GM12878 (cell line): ENCODE measurements at regions not wholly inside any gene's neighbourhood (a gene's known extent, or its start where the extent isn't known, plus 50 kb on each side); places are given as distances from the start of the nearest gene placed in this dataset.

ENCODE experiments used
- ATAC-seq: fragments of 200-7000 bp; cut with Tn5 transposase; 3 replicates; pipeline ENCODE4 v1.9.1; 2020; ENCODE audit warnings: mild to moderate bottlenecking, moderate library complexity
- BruUV-seq: library from RNA; stranded (reverse); fragments of 400-500 nt; replicated peaks from 2 replicates; lab custom pipeline; 2021; lab: Mats Ljungman, UMichigan
- CTCF ChIA-PET: fragments of 300-600 bp; sonication (Branson Sonifier 250); formaldehyde crosslinking; extraction: SDS; loops from one replicate; lab custom pipeline; 2021; ENCODE audit warnings: inconsistent platforms; lab: Yijun Ruan, JAX
- POLR2A ChIA-PET: fragments of 350-600 bp; formaldehyde crosslinking; extraction: SDS; loops from one replicate; lab custom pipeline; 2021; ENCODE audit warnings: inconsistent platforms; lab: Charles Lee
- RAD21 ChIA-PET: fragments of 300-600 bp; sonication (Branson Sonifier 250); formaldehyde crosslinking; loops from one replicate; lab custom pipeline; 2023; ENCODE audit warnings: antibody characterized with exemption; ENCODE audit not compliant: unreplicated experiment; lab: Charles Lee
- SMC1A ChIA-PET: fragments of 300-600 bp; sonication (Branson Sonifier 250); formaldehyde crosslinking; loops from one replicate; lab custom pipeline; 2023; ENCODE audit not compliant: unreplicated experiment, uncharacterized antibody; lab: Charles Lee
- DNase-seq: peaks from one replicate; pipeline ENCODE4 v3.0.0-alpha.2; 2011; ENCODE audit warnings: low read depth, low spot score
- FAIRE-seq: peaks from 3 replicates; lab custom pipeline; 2011; peaks lifted over from hg19 to GRCh38; lab: Jason Lieb, UNC
- H2AFZ ChIP-seq: 2 replicates; pipeline ENCODE4 v1.6.0; 2011; ENCODE audit warnings: low read depth, low read length, control low read depth; ENCODE audit not compliant: control insufficient read depth
- H3K27ac ChIP-seq: 2 replicates; pipeline ENCODE4 v1.5.1; 2011; ENCODE audit warnings: control low read depth; ENCODE audit not compliant: control insufficient read depth, insufficient read depth
- H3K27me3 ChIP-seq, 2 experiments: replicated peaks in 1 of 2; 2 replicates each; pipeline versions ENCODE4 v1.6.0 to v1.6.1; 2011; ENCODE audit warnings: low read length in 1 of 2; ENCODE audit not compliant: control insufficient read depth in 2 of 2, insufficient read depth in 2 of 2
- H3K36me3 ChIP-seq, 2 experiments: 2 replicates each; pipeline ENCODE4 v1.5.1; 2011; ENCODE audit warnings: low read length in 1 of 2; ENCODE audit not compliant: control insufficient read depth in 2 of 2, insufficient read depth in 2 of 2
- H3K4me1 ChIP-seq: 2 replicates; pipeline ENCODE4 v1.6.1; 2011; ENCODE audit warnings: mild to moderate bottlenecking, low read length, moderate library complexity, mixed read lengths; ENCODE audit not compliant: control insufficient read depth, insufficient read depth
- H3K4me2 ChIP-seq: 2 replicates; pipeline ENCODE4 v1.6.0; 2011; ENCODE audit warnings: control low read depth; ENCODE audit not compliant: control insufficient read depth, insufficient read depth
- H3K4me3 ChIP-seq: fragments of 200-600 bp; sonication (generic); 2 replicates; pipeline ENCODE4 v1.5.1; 2016
- H3K79me2 ChIP-seq: 2 replicates; pipeline ENCODE4 v1.6.0; 2011; ENCODE audit warnings: low read length; ENCODE audit not compliant: control insufficient read depth, insufficient read depth
- H3K9ac ChIP-seq: 2 replicates; pipeline ENCODE4 v1.8.0; 2011; ENCODE audit warnings: low read length, control low read depth, mixed read lengths; ENCODE audit not compliant: control insufficient read depth, insufficient read depth
- H3K9me3 ChIP-seq: replicated peaks from 3 replicates; pipeline ENCODE4 v1.5.1; 2011; ENCODE audit warnings: mild to moderate bottlenecking, low read length; ENCODE audit not compliant: control insufficient read depth, insufficient read depth
- H4K20me1 ChIP-seq: 2 replicates; pipeline ENCODE4 v1.6.0; 2011; ENCODE audit not compliant: control insufficient read depth, insufficient read depth
- BCL11A ChIP-seq: IDR thresholded peaks from 2 replicates; pipeline ENCODE4 v1.6.1; 2011; ENCODE audit warnings: low read depth, low read length
- BCL3 ChIP-seq: IDR thresholded peaks from 2 replicates; pipeline ENCODE4 v1.6.1; 2011; ENCODE audit warnings: borderline replicate concordance, low read depth, mild to moderate bottlenecking, moderate library complexity, low read length; ENCODE audit not compliant: insufficient read depth, poor library complexity, severe bottlenecking
- CREB1 ChIP-seq: IDR thresholded peaks from 2 replicates; pipeline ENCODE4 v1.6.1; 2012; ENCODE audit warnings: low read depth, mild to moderate bottlenecking, inconsistent platforms
- HDAC2 ChIP-seq: fragments of 200-600 bp; sonication (generic); IDR thresholded peaks from 2 replicates; pipeline ENCODE4 v1.6.1; 2017
- JUND ChIP-seq: IDR thresholded peaks from 2 replicates; pipeline ENCODE4 v1.6.1; 2012; ENCODE audit warnings: low read depth, mild to moderate bottlenecking, low read length, improper control_type of control experiment, moderate library complexity
- MEF2B ChIP-seq: fragments of 450-650 bp; IDR thresholded peaks from 2 replicates; pipeline ENCODE4 v1.6.1; 2018; ENCODE audit warnings: mild to moderate bottlenecking, moderate library complexity; ENCODE audit not compliant: partially characterized antibody, poor library complexity, severe bottlenecking
- REST ChIP-seq: IDR thresholded peaks from 2 replicates; pipeline ENCODE4 v1.6.1; 2012; ENCODE audit warnings: mild to moderate bottlenecking, low read depth, low read length
- SIN3A ChIP-seq: IDR thresholded peaks from 2 replicates; pipeline ENCODE4 v1.6.1; 2012; ENCODE audit warnings: low read depth, low read length, improper control_type of control experiment
- SMC3 ChIP-seq: IDR thresholded peaks from 2 replicates; pipeline ENCODE4 v1.6.1; 2011; ENCODE audit warnings: low read length, improper control_type of control experiment, borderline replicate concordance
- WGBS: methylation state at CpG from one replicate; pipeline ENCODE4 v1.1.6; 2016; ENCODE audit warnings: low lambda C conversion rate; ENCODE audit not compliant: insufficient replicate concordance, insufficient coverage; ENCODE audit errors: missing lambda C conversion rate; 5-methylcytosine and 5-hydroxymethylcytosine counted together
- in situ Hi-C: fragments of 300-500 bp; cut with MboI; formaldehyde crosslinking; loops from 9 replicates; pipeline ENCODE4 v1.14.3; 2018; ENCODE audit warnings: mixed read lengths
- intact Hi-C: fragments of 100-400 bp; cut with micrococcal nuclease; formaldehyde crosslinking; loops from one replicate; pipeline ENCODE4 v1.14.2; 2022; ENCODE audit not compliant: unreplicated experiment

DNA sequence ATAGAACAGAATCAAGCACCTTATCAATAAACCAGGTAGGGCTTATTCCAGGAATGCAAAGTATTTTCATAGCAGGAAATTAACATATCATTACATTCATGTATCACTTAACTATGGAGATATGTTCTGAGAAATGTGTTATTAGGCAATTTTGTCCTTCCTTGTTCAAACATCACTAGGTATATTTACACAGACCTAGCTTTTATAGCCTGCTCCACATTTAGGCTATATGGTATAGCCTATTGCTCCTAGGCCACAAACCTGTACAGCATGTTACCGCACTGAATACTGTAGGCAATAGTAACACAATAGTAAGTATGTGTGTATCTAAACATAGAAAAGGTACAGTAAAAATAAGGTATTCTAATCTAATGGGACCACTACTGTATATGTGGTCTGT is 82.8 kb upstream of the KCTD1 start (continued):
- TF ChIP-seq REST (no peak), SIN3A (no peak), BCL11A (no peak), HDAC2 (no peak)

GRCh38 chr18:26630596-26630995 is 82.2 kb upstream of the KCTD1 start:
- peaks cover 4% of the 10 kb centered on the region; the same call in 1 of the 3 replicates for H3K9me3 ChIP-seq
- H3K4me2 ChIP-seq, result no peak overlapping the region
- no peak for DNase-seq
- intact Hi-C loops (no loop called here), in situ Hi-C loops (no loop called here)
- ChIA-PET POLR2A (no interaction called here), SMC1A (no interaction called here), RAD21 (no interaction called here), CTCF (no interaction called here)
- H4K20me1 ChIP-seq, result no peaks in the 10 kb centered on the region
- H3K36me3 ChIP-seq, result no peaks in the 10 kb centered on the region
- no peak for TF ChIP-seq JUND
- no peak for TF ChIP-seq MEF2B
- TF ChIP-seq SMC3, result no peak
- TF ChIP-seq CREB1, result no peak
- TF ChIP-seq BCL3, result no peak
- no peak overlapping the region for H3K9ac ChIP-seq
- 75% methylated on average over 4 of the region's 4 CpGs for WGBS
- H3K27ac ChIP-seq, result no peak overlapping the region
- H3K4me3 ChIP-seq, result no peak overlapping the region
- FAIRE-seq, result no peak
- H3K27me3 ChIP-seq, result peaks cover 0 to 3% of the 10 kb centered on the region in 2 experiments; a peak in 1 of 4 replicates
- no TSS peak for BruUV-seq
- no peak overlapping the region for H2AFZ ChIP-seq
- H3K4me1 ChIP-seq, result no peaks in the 10 kb centered on the region
- H3K79me2 ChIP-seq, result no peaks in the 10 kb centered on the region
- ATAC-seq, result no peak
